ENCODE measurements at regions not wholly inside any gene's neighbourhood (a gene's known extent, or its start where the extent isn't known, plus 50 kb on each side); places are given as distances from the start of the nearest gene placed in this dataset.

GRCh38 chr2:88856409-88857135, 165.1 kb downstream of the RPIA start:
- ChIA-PET POLR2A (no interaction called here), CTCF (no interaction called here)
- no peak for DNase-seq (ENCODE audit: low read depth, low spot score)
- H3K4me3 ChIP-seq (ENCODE audit: low read depth, low read length), result no peak overlapping the region
- no peak for TF ChIP-seq CTCF (IDR thresholded peaks at IDR 0.05; ENCODE audit: insufficient read depth, low read length, missing control alignments)

GRCh38 chr2:88857274-88857741, 165.8 kb downstream of the RPIA start:
- no peak for DNase-seq (ENCODE audit: low read depth, low spot score)
- ChIA-PET CTCF (interaction anchor here (0.9 to 6.6 kb wide), 2 partner anchors 16 to 22 kb away, joined by 3 to 40 read pairs; no protein-coding TSS in a partner anchor), POLR2A (no interaction called here)
- no peak for TF ChIP-seq CTCF (IDR thresholded peaks at IDR 0.05; ENCODE audit: insufficient read depth, low read length, missing control alignments)
- H3K4me3 ChIP-seq (ENCODE audit: low read depth, low read length), result no peak overlapping the region

- DNase-seq (ENCODE audit: low read depth, low spot score), result no peak
- no peak for TF ChIP-seq CTCF (IDR thresholded peaks at IDR 0.05; ENCODE audit: insufficient read depth, low read length, missing control alignments)
- no peak overlapping the region for H3K4me3 ChIP-seq (ENCODE audit: low read depth, low read length)
- CTCF ChIA-PET, result interaction anchor here (0.9 to 8.6 kb wide), 3 partner anchors 16 to 21 kb away, joined by 3 to 52 read pairs (median 40); no protein-coding TSS in a partner anchor
- POLR2A ChIA-PET, result no interaction called here
These were observed 166.5 kb downstream of the RPIA start for GRCh38 chr2:88857951-88858411.

- CTCF ChIA-PET, result interaction anchor here (1.0 to 8.6 kb wide), 3 partner anchors 11 to 20 kb away, joined by 3 to 52 read pairs (median 40); no protein-coding TSS in a partner anchor
- TF ChIP-seq CTCF (IDR thresholded peaks at IDR 0.05; ENCODE audit: insufficient read depth, low read length, missing control alignments), result no peak
- no peak overlapping the region for H3K4me3 ChIP-seq (ENCODE audit: low read depth, low read length)
- POLR2A ChIA-PET, result no interaction called here
- no peak for DNase-seq (ENCODE audit: low read depth, low spot score)
These were observed 168.0 kb downstream of the RPIA start for GRCh38 chr2:88859461-88859860.

- TF ChIP-seq CTCF (IDR thresholded peaks at IDR 0.05; ENCODE audit: insufficient read depth, low read length, missing control alignments), result no peak
- no peak overlapping the region for H3K4me3 ChIP-seq (ENCODE audit: low read depth, low read length)
- POLR2A ChIA-PET, result no interaction called here
- DNase-seq (ENCODE audit: low read depth, low spot score), result no peak
- CTCF ChIA-PET, result interaction anchor here (1.0 to 8.6 kb wide), 3 partner anchors 12 to 19 kb away, joined by 3 to 52 read pairs (median 40); no protein-coding TSS in a partner anchor
These were observed 169.1 kb downstream of the RPIA start for GRCh38 chr2:88860421-88861075.

- ChIA-PET POLR2A (no interaction called here), CTCF (interaction anchor here (8.6 kb wide), 1 partner anchor 9 kb away, joined by 52 read pairs; no protein-coding TSS in a partner anchor)
- no peak for TF ChIP-seq CTCF (IDR thresholded peaks at IDR 0.05; ENCODE audit: insufficient read depth, low read length, missing control alignments)
- H3K4me3 ChIP-seq (ENCODE audit: low read depth, low read length), result no peak overlapping the region
- DNase-seq (ENCODE audit: low read depth, low spot score), result no peak
These were observed 174.4 kb downstream of the RPIA start for GRCh38 chr2:88865801-88866371.

All from AG04449 (cell line).